Activated CD8-positive, alpha-beta memory T cell treated with anti-CD3 and anti-CD28 coated beads for 36 hours (primary cell): ENCODE measurements at regions not wholly inside any gene's neighbourhood (a gene's known extent, or its start where the extent isn't known, plus 50 kb on each side); places are given as distances from the start of the nearest gene placed in this dataset.
"Not testable (repeated sequence)": the region's sequence is repeated elsewhere in the genome, so short reads cannot be mapped to it uniquely, and the experiment has no call there.

Source experiments
- CTCF ChIA-PET: fragments of 350-600 bp; sonication (Branson Sonifier 250); formaldehyde crosslinking; loops from one replicate; lab custom pipeline; 2021; ENCODE audit warnings: antibody characterized with exemption; lab: Charles Lee
- POLR2A ChIA-PET: fragments of 350-600 bp; sonication (Branson Sonifier 250); formaldehyde crosslinking; loops from one replicate; lab custom pipeline; 2021; ENCODE audit warnings: antibody characterized with exemption; lab: Charles Lee

GRCh38 chr5:82599692-82600091, 321.5 kb upstream of the RPS23 start:
- ChIA-PET POLR2A (no interaction called here), CTCF (no interaction called here)

- POLR2A ChIA-PET: no interaction called here
- CTCF ChIA-PET: no interaction called here
Observed at GRCh38 chr5:82599030-82599429, 320.9 kb upstream of the RPS23 start.

- POLR2A ChIA-PET: no interaction called here
- CTCF ChIA-PET: no interaction called here
Observed at GRCh38 chr5:82597437-82597836, 319.3 kb upstream of the RPS23 start.

- POLR2A ChIA-PET: no interaction called here
Observed at GRCh38 chr5:82596451-82596850, 318.3 kb upstream of the RPS23 start.

GRCh38 chr5:82595113-82595512, 317.0 kb upstream of the RPS23 start:
- POLR2A ChIA-PET: no interaction called here
- CTCF ChIA-PET: no interaction called here

More at GRCh38 chr5:82596451-82596850, 318.3 kb upstream of the RPS23 start:
- CTCF ChIA-PET: no interaction called here

DNA sequence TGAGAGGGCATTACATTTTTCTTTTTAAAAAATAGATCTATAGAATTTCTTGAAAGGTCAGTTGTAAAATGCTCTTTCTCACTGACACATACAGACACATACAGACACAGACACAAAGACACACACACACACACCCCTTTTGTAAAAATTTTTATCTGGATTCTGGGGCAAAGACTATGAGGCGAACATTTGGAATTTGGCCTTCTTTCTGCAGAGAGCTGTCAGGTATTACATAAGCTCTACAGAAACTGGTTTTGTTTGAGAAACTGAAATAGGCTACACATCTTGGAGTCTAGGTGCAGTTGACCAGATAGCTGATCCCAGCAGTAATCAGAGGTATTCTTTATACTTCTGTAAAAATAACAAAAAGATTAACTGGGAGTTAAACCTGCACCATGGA, 315.9 kb upstream of the RPS23 start:
- CTCF ChIA-PET: no interaction called here
- POLR2A ChIA-PET: no interaction called here

- CTCF ChIA-PET: no interaction called here
- POLR2A ChIA-PET: no interaction called here
Observed at GRCh38 chr5:82593481-82593880, 315.3 kb upstream of the RPS23 start.

DNA sequence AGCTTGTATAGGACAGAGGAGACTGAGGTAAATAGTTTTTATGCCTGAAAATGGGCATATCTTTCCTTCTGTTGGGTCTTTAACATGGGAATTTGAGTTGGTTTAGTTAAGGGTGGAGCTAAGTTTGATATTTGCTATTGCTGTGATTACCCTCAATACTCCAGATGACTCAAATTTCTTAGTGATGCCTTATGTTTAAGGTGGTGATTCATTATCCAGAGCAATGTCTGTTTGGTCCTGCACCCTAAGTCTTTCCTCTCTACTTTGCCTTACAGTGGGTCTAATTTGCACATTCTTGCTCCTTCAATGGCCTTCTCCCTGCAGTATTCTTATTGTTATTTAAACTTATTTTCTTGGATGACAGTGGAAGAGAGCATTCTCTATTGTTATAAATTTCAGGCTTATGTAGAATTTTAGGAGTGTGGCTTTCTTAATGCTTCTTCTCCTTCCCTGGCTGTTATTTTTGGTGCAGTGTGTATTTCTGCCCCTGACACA, 312.9 kb upstream of the RPS23 start:
- ChIA-PET POLR2A (no interaction called here), CTCF (no interaction called here)

- ChIA-PET POLR2A (no interaction called here), CTCF (no interaction called here)
Observed at GRCh38 chr5:82590112-82590511, 312.0 kb upstream of the RPS23 start.

GRCh38 chr5:82586661-82587310, 308.6 kb upstream of the RPS23 start:
- ChIA-PET CTCF (no interaction called here), POLR2A (no interaction called here)

DNA sequence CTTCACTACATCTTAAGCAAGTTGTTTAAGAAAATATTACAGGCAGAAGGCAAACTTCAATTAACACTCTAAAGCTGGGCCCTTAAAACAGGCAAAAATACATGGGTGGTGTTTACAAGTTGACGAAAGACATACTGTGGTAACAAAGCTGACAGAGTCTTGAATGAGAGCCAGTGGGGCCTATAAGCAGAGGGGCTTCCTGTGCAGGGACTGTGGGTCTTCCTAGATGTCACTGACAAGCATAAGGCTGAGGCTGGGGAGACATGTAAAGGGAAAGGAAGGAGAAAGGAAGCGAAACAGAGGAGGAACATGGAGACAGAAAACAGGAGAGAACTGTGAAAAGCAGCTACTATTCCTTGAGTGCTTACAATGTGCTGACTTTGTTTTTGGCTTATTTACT, 308.0 kb upstream of the RPS23 start:
- CTCF ChIA-PET: no interaction called here
- POLR2A ChIA-PET: no interaction called here

DNA sequence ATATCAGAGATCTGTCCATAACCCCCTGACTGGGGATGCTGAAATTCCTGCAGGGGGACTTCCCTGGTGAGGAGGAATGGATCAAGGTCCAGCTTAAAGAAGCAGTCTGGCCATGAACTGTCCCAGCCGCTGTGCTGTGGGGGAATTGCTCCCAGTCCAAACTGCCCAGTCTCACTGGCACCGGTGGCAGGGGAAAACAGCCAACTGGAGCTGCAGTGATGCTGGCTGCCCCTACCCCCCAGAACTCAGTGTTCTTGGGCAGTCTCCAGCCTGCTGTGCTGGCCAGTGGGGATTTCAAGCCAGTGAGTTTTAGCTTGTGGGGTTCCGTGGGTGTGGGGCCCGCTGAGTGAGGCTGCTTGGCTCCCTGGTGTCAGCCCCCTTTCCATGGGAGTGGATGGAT, 306.5 kb upstream of the RPS23 start:
- POLR2A ChIA-PET: interaction anchor here (0.6 kb wide), 1 partner anchor 1128 kb away, joined by 3 read pairs; no protein-coding TSS in a partner anchor
- CTCF ChIA-PET: no interaction called here

DNA sequence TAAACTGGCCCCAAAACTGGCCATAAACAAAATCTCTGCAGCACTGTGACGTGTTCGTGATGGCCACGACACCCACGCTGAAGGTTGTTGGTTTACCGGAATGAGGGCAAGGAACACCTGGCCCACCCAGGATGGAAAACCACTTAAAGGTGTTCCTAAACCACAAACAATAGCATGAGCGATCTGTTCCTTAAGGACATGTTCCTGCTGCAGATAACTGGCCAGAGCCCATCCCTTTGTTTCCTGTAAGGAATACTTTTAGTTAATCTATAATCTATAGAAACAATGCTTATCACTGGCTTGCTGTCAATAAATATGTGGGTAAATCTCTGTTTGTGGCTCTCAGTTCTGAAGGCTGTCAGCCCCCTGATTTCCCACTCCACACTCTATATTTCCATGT, 305.2 kb upstream of the RPS23 start:
- CTCF ChIA-PET, POLR2A ChIA-PET: not testable (repeated sequence)

GRCh38 chr5:82564963-82565362, 286.8 kb upstream of the RPS23 start:
- ChIA-PET POLR2A (no interaction called here), CTCF (no interaction called here)

GRCh38 chr5:82563745-82564144, 285.6 kb upstream of the RPS23 start:
- CTCF ChIA-PET: no interaction called here
- POLR2A ChIA-PET: no interaction called here

DNA sequence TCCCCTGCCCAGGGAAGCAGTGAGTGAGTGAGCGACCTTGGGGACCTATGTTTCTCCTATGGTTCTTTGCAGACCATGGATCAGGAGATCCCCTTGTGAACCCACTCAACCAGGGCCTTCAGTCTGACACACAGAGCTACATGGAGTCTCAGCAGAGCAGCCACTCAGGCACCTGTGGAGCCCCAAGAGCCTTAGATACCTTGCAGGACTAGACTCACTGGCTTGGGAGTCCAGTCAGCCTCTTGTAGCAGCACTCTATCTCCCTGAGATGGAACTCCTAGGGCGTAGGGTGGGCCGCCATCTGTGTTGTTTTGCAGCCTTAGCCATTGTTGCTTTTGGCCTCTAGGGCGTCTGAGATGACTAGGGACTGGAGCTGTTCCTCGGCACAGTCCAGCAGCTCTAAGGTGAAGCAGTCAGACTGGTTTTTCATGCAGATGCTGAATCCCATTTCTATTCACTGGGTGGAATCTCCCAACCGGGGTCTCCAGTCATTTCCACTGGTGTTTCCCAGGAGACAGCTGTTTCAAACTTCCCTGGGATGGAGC, 284.6 kb upstream of the RPS23 start:
- POLR2A ChIA-PET: no interaction called here
- CTCF ChIA-PET: no interaction called here

- CTCF ChIA-PET: no interaction called here
- POLR2A ChIA-PET: no interaction called here
Observed at GRCh38 chr5:82561797-82562196, 283.6 kb upstream of the RPS23 start.

- ChIA-PET CTCF (no interaction called here), POLR2A (no interaction called here)
Observed at GRCh38 chr5:82560969-82561368, 282.8 kb upstream of the RPS23 start.

DNA sequence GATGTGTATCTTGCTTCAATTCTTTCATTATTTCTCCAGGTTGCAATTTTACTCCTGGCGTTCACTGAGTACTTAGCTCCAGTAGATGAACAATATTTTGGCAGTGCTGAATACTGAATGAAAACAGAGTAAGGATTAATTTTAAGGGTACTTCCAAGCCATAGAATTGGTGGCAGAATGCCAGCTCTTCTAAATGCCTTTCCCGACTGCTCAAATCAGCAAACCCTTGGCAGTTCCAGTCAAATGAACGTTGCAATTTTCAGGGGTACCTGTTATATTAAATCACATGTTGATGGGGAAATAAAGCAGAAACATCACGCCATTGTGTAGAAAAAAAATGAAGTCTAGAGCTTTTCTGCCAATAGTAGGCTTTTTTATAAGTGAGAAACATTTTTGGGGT, 282.4 kb upstream of the RPS23 start:
- CTCF ChIA-PET: no interaction called here
- POLR2A ChIA-PET: no interaction called here

DNA sequence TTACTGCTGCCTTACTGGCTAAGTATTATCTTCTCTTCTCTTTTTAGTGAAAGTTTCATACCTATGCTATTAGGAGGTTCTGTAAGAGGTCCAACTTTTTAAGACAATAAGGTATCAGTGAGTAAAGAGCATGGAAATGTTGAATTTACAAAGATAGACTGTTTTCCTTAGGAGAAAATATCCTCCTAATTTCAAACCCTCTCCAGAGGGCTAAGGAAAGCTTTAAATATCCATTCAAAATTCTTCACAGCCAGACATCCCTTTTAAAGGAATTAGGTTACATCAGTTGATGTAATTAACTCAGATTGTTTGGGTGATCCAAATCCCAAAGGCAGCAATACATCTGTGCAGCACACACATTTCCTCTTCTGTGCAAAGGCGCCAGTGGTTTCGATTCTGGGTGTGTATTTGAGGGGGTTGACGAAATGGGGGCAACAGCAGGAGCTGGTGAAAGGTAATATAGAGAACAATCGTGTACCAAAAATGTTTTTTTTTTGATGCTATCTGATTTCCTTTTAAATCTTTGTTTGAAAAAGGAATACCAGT, 273.8 kb upstream of the RPS23 start:
- ChIA-PET POLR2A (no interaction called here), CTCF (no interaction called here)

GRCh38 chr5:82551192-82551591, 273.0 kb upstream of the RPS23 start:
- ChIA-PET POLR2A (no interaction called here), CTCF (no interaction called here)
